ENCODE measurements at regions not wholly inside any gene's neighbourhood (a gene's known extent, or its start where the extent isn't known, plus 50 kb on each side); places are given as distances from the start of the nearest gene placed in this dataset.

DNA sequence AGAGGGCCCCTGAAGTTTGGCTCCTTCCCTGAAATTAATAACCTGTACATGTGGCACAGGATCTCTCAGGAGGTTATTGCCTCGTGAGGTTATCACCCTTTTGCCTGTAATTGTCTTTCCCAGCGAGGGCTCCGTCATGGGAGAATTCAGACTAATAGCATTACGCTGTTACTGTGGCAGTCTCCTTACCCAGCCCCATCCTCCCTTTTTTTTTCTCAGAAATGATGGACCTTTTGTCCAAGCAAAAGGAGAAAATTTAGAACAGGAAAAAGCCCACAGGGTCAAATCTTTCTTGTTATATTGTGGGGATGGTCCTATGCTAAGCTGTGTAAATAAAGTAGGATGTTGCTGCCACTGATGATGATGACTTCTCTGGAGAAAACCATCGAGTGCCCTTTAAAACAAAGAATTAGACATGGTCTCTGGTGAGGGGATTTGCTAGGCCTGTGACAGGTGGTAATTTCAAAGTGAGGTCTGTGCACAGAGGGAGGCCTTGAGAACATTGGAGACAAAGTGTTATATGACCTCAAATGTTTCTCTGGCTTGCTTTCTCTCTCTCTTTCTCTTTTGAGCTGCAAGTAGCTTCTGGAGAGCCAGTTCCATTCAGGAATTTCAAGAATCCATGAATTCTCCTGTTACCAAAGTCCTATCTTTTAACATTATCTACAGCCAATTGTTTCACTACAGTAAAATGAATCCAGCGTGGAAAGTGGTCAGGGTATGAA lies 357.2 kb downstream of the BMP4 start:
- CTCF ChIA-PET = interaction anchor here (1.3 kb wide), 1 partner anchor 59 kb away, joined by 4 read pairs; no protein-coding TSS in a partner anchor

GRCh38 chr14:53596853-53597525 lies 359.6 kb downstream of the BMP4 start:
- TF ChIP-seq RFX5 (IDR thresholded peaks at IDR 0.05) (no peak), FOSL2 (IDR thresholded peaks at IDR 0.05) (no peak), FOSL2 (CRISPR knock-in tag; IDR thresholded peaks at IDR 0.05) (0 out of 2 replicates have a peak, but pooled peaks have one; percentile 37)
- TF ChIP-seq, protein P1, sequence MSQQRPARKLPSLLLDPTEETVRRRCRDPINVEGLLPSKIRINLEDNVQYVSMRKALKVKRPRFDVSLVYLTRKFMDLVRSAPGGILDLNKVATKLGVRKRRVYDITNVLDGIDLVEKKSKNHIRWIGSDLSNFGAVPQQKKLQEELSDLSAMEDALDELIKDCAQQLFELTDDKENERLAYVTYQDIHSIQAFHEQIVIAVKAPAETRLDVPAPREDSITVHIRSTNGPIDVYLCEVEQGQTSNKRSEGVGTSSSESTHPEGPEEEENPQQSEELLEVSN (IDR thresholded peaks at IDR 0.05; ENCODE audit: borderline replicate concordance, low read depth) = no peak

More for the DNA sequence above, 357.2 kb downstream of the BMP4 start:
- no peak for FAIRE-seq
- H3K4me3 ChIP-seq = no peak overlapping the region
- no peak for DNase-seq (ENCODE audit: low read depth in 1 of 2, low spot score in 1 of 2)
- TF ChIP-seq PHF8 (IDR thresholded peaks at IDR 0.05; ENCODE audit: borderline replicate concordance, low read depth) (no peak), SREBF2 (IDR thresholded peaks at IDR 0.05) (no peak), MAX (IDR thresholded peaks at IDR 0.05) (no peak), HOXB13 (CRISPR knock-in tag; IDR thresholded peaks at IDR 0.05; ENCODE audit: low read depth) (no peak), ZSCAN20 (CRISPR knock-in tag; IDR thresholded peaks at IDR 0.05) (no peak), SMC3 (IDR thresholded peaks at IDR 0.05) (no peak), ZFP36 (IDR thresholded peaks at IDR 0.05; ENCODE audit: borderline replicate concordance, partially characterized antibody) (no peak)
- H3K27ac ChIP-seq = no peak overlapping the region
- no peak for ATAC-seq
- no peaks in the 10 kb centered on the region for H3K4me1 ChIP-seq
- 72% methylated on average over 6 of the region's 6 CpGs for WGBS (ENCODE audit: missing lambda C conversion rate)
- H3K9me3 ChIP-seq = no peaks in the 10 kb centered on the region
- no peak overlapping the region for H3K4me2 ChIP-seq
- POLR2A ChIA-PET = no interaction called here

GRCh38 chr14:53591816-53592215 lies 364.8 kb downstream of the BMP4 start:
- TF ChIP-seq FOSB (CRISPR knock-in tag; IDR thresholded peaks at IDR 0.05) (no peak), MAFK (IDR thresholded peaks at IDR 0.05; ENCODE audit: partially characterized antibody) (no peak), JUNB (IDR thresholded peaks at IDR 0.05) (no peak), RARB (CRISPR knock-in tag; IDR thresholded peaks at IDR 0.05) (no peak), ZNF302 (CRISPR knock-in tag; IDR thresholded peaks at IDR 0.05) (no peak), REST (IDR thresholded peaks at IDR 0.05) (no peak), EP300 (IDR thresholded peaks at IDR 0.05) (no peak), MYC (IDR thresholded peaks at IDR 0.05; ENCODE audit: borderline replicate concordance, low read length) (no peak), EHMT2 (IDR thresholded peaks at IDR 0.05; ENCODE audit: low read depth) (no peak), RFX5 (IDR thresholded peaks at IDR 0.05) (no peak), ESRRA (IDR thresholded peaks at IDR 0.05; ENCODE audit: borderline replicate concordance, low read length) (no peak)
- TF ChIP-seq, protein P2, sequence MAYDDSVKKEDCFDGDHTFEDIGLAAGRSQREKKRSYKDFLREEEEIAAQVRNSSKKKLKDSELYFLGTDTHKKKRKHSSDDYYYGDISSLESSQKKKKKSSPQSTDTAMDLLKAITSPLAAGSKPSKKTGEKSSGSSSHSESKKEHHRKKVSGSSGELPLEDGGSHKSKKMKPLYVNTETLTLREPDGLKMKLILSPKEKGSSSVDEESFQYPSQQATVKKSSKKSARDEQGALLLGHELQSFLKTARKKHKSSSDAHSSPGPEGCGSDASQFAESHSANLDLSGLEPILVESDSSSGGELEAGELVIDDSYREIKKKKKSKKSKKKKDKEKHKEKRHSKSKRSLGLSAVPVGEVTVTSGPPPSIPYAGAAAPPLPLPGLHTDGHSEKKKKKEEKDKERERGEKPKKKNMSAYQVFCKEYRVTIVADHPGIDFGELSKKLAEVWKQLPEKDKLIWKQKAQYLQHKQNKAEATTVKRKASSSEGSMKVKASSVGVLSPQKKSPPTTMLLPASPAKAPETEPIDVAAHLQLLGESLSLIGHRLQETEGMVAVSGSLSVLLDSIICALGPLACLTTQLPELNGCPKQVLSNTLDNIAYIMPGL (CRISPR knock-in tag; IDR thresholded peaks at IDR 0.05; ENCODE audit: borderline replicate concordance) = no peak
- no peaks in the 10 kb centered on the region for H3K4me1 ChIP-seq
- H3K9me3 ChIP-seq = no peaks in the 10 kb centered on the region
- no peak overlapping the region for H3K4me2 ChIP-seq
- no peak for DNase-seq (ENCODE audit: low read depth in 1 of 2, low spot score in 1 of 2)
- no peak for FAIRE-seq
- no peak overlapping the region for H3K4me3 ChIP-seq
- H3K27ac ChIP-seq = no peak overlapping the region
- no peak for ATAC-seq
- ChIA-PET POLR2A (no interaction called here), CTCF (interaction anchor here (0.9 kb wide), 1 partner anchor 30 kb away, joined by 3 read pairs; no protein-coding TSS in a partner anchor)
- WGBS (ENCODE audit: missing lambda C conversion rate) = 37% methylated on average over 3 of the region's 3 CpGs

More at GRCh38 chr14:53596853-53597525, 359.6 kb downstream of the BMP4 start:
- no peak overlapping the region for H3K27ac ChIP-seq
- FAIRE-seq = no peak
- peak overlapping the region; percentile 22; the same call in 1 of the 3 replicates for H3K4me2 ChIP-seq
- H3K9me3 ChIP-seq = no peaks in the 10 kb centered on the region
- DNase-seq (ENCODE audit: low read depth in 1 of 2, low spot score in 1 of 2) = no peak
- 44% methylated on average over 7 of the region's 7 CpGs for WGBS (ENCODE audit: missing lambda C conversion rate)
- no peaks in the 10 kb centered on the region for H3K4me1 ChIP-seq
- ChIA-PET CTCF (no interaction called here), POLR2A (no interaction called here)
- no peak overlapping the region for H3K4me3 ChIP-seq
- ATAC-seq = no peak

All from A549 (cell line).